HG03571 (cell line): ENCODE measurements at regions not wholly inside any gene's neighbourhood (a gene's known extent, or its start where the extent isn't known, plus 50 kb on each side); places are given as distances from the start of the nearest gene placed in this dataset.
A peak's percentile ranks its signal among the peaks of the same experiment; 100 is the strongest.
"Not testable (repeated sequence)": the region's sequence is repeated elsewhere in the genome, so short reads cannot be mapped to it uniquely, and the experiment has no call there.

Source experiments
- ATAC-seq: cut with Tn5 transposase; IDR thresholded peaks from one replicate; pipeline ENCODE4 v1.9.1; 2021; ENCODE audit not compliant: unreplicated experiment

- no peak for ATAC-seq
These were observed 706.1 kb upstream of the GOLIM4 start for GRCh38 chr3:168801794-168802193.

DNA sequence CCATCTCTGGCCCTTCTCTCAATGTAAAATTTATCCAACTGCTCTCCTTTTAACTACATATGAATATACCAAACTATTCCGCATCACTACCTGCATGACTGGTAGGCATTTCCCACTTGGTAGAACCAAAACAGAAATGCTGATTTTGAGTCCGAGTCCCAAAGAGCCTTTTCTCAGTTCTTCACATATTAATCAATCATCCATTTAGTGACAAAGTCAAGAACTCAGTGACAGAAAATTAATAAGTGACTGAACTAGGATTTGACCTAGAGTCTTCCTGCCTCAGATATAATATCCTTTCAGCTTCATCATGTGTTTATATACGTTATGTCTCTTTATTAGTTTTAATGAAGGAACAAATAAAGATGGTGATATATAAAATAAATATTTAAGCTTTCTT is 700.6 kb upstream of the GOLIM4 start:
- no peak for ATAC-seq

DNA sequence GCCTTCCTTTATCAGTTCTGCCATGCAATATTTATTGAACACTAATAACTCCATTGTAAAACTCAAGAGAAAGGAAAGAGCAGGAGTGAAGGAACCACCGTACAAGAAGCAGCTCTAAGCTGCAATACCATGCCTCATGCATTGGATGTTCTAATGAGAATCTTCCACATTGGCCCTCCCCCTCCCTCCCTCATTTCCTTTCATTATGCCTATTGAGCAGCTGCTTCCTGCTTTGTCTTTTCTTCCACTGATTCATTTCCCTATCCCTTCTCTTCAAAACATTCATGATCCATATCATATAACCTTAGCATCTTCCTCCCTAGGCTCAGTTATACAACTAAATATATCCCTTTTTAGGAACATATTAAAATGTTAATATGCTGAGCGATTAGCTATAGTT is 698.7 kb upstream of the GOLIM4 start:
- ATAC-seq, result no peak

GRCh38 chr3:168782193-168782592 is 686.5 kb upstream of the GOLIM4 start:
- ATAC-seq, result no peak

- not testable (repeated sequence) for ATAC-seq
These were observed 684.4 kb upstream of the GOLIM4 start for GRCh38 chr3:168779970-168780645.

- ATAC-seq, result no peak
These were observed 658.0 kb upstream of the GOLIM4 start for GRCh38 chr3:168753724-168754123.

DNA sequence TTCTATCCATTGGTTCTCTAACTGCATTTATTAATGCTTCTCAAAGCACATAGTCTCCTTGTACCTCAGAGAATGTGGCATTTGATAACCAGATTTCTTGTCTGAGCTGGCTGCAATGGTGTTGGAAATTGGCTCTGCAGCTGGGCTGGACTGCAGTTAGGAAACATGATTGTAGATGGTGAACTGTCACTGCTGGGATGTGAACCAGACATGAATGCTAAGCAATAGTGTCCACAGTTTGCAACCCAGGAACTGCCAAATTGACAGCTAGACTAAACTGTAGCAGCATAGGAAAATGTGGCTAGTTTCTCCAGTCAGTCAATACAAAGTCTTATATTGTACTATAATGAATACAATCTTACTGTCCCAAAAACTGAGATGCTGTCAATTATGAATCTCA is 656.6 kb upstream of the GOLIM4 start:
- no peak for ATAC-seq

- no peak for ATAC-seq
These were observed 652.0 kb upstream of the GOLIM4 start for GRCh38 chr3:168747697-168748096.

- no peak for ATAC-seq
These were observed 643.0 kb upstream of the GOLIM4 start for GRCh38 chr3:168738527-168739325.

DNA sequence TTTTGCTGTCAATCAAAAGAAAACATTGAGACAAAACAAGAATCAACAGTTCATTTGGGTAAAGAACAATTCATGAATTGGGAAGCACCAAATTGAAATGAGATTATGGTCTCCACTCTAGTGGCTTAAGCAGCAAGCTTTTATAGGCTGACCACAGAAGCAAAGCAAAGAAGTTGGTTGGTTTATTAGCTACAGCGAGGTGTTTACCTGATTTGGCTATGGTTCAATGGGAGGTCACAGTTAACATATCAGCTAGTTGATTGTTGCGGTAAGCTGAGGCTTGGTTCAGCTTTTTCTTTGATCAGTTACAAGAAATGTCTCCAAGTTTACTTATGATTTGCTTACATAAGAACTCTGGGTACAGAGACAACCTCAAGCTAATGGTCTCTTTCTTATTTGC is 640.5 kb upstream of the GOLIM4 start:
- ATAC-seq, result no peak

DNA sequence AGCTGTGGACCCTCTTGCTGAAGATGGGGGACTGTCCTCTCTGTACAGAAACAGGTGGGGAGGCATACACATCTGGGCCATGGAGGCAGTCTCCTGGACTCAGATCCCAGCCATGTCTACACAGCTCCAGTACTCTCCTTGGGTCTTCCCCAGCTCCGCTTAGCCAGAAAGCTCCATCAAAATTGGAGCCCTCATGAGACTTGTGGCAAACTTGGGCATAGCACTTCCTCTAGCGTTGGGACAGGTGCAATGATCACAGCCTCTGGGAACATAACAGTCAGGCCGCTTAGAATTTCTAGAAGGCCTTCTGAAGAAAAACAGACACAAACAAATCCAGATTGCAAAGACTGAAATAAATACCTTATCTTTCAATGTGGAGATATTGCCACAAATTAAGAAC is 634.3 kb upstream of the GOLIM4 start:
- no peak for ATAC-seq

GRCh38 chr3:168722091-168722490 is 626.4 kb upstream of the GOLIM4 start:
- ATAC-seq, result no peak

DNA sequence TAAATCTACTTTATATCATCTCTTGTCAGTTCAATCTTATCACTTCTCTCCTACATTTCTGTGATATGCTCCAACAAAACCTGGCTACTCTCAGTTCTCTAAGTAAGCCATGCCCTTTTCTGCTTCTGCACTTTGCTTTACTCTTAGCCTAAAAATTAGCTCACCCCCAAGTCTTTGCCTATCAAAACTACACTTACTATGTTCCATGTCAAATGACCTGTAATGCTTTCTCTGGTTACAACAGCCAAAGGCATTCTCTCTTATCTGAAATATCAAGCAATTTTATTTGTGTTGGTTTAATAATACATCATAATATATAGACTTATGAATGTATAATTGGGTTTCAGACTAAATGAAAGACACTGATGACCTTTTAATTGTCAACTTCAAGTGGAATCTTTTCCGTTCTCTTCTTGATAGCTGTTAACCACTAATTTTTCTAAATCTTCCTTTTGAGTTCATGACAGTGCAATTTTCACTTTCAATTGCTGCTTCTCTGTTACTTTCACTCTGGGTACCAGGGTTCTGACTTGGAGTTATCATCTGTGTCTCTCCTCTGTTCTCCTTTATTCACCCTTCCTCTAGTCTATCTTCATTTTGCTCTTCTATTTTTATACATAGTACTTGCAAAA is 619.0 kb upstream of the GOLIM4 start:
- ATAC-seq, result peak; percentile 83

DNA sequence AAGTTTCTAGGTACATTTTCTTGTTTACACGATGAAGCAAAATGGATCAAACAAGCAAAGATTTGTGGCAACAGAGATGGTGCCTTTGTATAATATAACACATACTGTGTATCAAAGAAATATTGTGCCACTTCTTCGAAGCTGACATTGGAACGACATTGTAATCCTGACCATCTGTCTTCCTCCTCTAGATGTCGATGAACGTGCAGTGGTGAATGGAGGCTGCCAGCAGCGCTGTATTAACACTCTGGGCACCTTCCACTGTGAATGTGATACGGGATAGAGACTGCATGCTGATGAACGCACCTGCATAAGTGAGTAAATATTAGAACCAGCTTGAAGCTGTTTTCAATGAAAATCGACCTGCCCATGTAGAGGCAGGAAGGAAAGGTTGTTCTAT is 613.3 kb upstream of the GOLIM4 start:
- no peak for ATAC-seq

DNA sequence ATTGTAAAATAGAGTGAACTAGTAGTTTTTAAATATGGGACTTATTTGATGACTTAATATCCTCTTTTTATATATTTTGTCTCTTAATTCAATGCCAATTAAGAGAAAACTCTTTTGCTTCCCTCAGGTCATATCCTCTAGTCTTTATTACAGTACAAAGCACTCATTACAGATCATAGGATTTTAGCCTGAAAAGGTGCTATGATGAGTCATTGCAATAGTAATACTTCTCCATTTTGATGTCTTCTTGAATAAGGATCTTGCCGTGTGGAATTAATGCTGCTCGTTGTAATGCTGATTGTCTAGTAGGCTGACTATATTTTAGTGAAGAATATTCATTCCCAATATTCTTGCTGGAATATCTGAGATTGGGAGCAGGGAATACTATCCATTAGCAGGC is 612.2 kb upstream of the GOLIM4 start:
- ATAC-seq, result no peak

DNA sequence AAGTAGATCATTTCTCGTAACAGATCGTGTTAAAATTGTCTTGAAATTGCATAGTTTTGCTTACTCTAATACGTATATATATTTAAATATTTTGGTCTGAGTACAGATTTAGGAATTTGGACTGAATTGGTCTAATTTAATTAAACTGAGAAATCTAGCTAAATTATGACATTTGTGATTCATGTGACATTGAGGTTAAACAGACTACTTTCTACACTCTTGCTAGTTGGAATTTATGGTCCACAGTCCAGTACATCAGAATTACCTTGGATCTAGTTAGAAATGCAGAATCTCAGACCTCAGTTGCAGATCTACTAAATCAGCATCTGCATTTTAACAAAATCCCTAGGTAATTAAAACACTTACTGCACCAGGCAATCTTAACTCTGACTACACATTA is 609.7 kb upstream of the GOLIM4 start:
- ATAC-seq, result no peak

DNA sequence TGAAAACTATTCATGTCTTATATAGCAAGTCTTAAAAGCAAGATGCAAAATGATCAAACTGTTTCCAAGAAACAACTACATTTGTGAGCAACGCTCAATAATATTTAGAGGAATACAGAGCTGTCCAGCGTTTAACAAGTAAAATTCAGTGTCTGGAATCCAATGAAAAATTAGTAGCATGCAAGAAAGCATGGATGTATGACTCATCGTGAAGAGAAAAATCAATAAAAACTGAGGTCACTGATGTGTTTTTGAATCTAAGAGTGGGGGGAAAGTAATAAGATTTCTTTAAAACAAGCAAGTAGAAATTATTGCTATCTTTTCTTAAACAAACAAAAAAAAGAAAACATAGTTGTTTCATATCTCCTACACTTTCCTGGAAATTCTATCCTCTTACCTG is 600.3 kb upstream of the GOLIM4 start:
- ATAC-seq, result no peak

DNA sequence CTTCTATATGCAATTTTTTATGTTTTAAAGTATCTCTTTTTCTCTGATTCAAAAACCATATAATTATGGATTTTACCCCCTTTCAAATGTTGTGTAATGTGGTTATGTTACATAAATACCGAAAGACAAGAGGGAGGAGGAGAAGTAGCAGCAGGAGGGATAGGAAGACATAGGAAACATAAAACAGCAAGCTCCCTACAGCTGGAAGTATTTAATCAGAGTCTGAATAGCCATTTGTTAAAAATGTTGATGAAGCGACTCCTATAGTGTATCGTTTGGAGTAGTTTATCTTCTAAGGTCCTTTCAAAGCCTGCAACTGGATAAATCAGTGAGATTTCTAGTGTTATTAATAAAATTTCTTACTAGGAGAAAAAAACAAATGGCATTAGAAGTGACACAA is 598.1 kb upstream of the GOLIM4 start:
- ATAC-seq, result no peak

DNA sequence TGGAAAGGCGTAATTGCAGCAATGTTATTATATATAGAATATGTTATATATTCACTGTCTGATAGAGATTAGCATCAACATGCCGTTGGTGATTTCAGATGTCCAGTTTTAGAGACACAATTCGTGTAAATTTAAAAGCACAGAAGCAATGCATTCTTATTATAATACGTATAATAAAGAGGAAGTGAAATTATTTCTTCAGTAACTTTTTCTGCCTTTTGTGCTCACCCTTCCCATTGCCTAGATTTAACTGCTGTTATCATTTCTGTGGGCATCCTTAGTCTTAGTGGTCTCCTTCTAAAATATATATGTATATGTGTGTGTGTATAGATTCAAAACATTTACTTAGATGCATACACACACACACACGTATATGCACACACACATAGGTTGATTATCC is 592.5 kb upstream of the GOLIM4 start:
- no peak for ATAC-seq

DNA sequence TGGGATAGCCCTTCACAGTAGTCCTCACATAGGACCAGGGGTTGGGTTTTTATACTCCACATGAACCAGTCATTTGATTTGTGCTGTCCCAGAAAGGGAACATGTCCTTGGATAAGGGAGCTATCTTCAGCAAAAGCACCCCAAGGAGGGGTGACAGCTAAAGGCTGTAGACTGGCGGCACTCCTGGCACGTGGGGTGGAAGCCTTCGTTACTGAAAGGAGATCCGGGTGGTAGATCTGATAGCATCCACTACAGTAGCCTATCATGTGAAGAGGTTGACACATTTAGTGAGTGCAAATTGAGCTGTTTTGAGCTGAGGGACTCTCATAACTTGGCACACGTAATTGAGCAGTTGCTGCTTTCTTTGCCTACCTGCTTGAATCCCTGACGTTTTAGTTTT is 588.8 kb upstream of the GOLIM4 start:
- no peak for ATAC-seq

DNA sequence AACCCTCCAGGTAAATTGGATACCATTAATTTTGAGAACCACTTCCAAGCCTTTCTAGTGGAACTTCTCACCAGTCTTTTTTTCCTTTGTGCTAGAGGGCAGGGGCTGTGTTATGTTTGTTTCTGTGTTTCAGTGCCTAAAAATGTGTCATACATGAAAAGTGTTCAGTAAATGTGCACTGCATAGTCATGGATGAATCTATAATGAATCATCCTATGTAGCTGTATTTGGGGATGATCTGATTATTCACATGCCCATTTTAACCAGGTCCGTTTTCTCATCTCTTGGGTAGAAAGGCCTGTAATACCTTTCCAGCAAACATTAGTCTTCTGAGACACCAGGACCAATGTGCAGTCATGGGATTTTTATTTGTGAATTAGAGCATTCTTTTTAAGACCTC is 583.0 kb upstream of the GOLIM4 start:
- ATAC-seq, result no peak

DNA sequence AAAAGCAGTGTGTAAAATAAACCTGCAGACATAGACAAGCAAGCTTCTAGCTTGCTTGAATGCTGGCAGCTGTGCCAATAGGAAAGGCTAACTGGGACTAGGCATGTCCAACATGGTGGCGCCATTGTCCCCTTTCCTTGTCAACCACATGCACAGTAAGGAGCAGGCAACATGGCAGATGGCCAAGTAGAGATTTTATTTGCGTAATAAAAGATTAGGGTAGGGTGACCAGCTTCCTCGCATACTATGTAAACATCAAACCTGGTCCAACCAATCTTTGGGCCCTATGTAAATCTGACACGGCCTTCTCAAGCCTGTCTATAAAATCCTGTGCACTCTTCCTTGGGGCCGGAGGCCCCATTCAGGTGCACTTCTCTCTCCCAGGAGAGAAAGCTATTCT is 575.4 kb upstream of the GOLIM4 start:
- no peak for ATAC-seq
